ENCODE measurements at regions not wholly inside any gene's neighbourhood (a gene's known extent, or its start where the extent isn't known, plus 50 kb on each side); places are given as distances from the start of the nearest gene placed in this dataset.

GRCh38 chr6:139436957-139437348, 62.5 kb upstream of the CITED2 start:
- no peak for DNase-seq (ENCODE audit: low read depth)

DNA sequence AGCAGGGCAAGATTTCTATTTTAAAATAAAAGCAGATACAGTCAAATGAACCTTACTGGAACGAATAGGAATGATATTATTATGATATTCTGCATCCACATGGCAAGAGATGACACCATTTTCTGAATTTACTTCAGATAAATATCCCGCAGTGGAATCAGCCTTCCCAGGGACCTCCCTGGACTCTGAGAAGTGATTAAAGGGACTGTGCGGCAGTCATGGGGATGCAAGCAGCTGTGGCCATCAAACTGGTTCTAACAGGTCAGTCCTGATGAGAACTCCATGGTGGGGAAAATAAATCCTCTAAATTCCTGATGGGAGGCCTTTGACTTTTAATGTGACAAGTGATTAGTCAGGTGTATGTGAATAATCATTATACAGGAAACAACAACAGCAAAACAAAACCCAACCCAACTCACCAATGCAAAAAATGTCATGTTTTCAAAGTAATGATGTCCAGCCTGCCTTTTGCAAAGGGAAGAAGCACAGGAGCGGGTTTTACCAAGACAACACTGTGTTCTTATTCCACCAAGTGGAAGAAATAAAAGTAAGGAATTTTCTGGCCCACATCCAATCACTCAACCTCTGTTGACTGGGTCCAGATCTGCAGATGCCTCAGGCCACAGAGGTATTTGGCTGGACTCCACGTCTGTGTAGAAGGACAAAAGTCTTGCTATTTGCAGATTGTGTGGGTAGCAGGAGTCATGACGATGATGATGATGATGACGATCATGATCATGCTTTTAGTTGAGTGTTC, 61.9 kb upstream of the CITED2 start:
- no peak for DNase-seq (ENCODE audit: low read depth)

GRCh38 chr6:139433631-139434419, 59.4 kb upstream of the CITED2 start:
- no peak for DNase-seq (ENCODE audit: low read depth)

- no peak for DNase-seq (ENCODE audit: low read depth)
Measured at GRCh38 chr6:139431602-139431956, 57.1 kb upstream of the CITED2 start.

DNA sequence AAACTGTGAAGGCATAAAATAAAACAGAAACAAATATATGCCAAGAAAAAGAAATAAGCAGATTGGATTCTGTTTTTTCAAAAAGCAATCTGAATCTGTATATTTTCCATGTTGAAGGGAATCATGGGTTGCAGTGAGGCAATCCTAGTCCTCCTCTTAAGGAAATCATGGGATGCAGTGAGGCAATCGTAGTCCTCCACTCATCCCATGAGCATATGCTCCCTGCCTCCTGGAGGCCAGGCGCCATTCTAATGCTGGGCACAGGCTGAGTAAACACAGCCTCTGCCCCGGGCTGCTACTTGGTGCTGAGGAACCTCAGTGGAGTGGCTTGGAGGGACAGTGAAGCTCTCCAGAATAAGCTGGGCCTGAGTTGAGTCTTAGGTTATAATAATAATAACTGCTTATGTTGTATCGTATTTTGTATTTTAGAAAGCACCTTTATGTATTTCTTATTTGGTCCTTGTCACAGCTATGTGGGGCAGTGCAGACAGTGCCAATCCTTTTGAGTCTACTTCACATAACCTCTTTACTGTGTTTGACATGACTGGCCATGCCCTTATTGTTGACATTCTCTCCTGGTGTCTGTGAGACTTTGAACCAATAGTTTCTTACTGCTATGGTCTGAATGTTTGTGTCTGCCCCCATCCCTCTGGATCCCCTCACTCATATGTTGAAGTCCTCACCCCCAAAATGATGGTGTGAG, 56.6 kb upstream of the CITED2 start:
- no peak for DNase-seq (ENCODE audit: low read depth)

DNA sequence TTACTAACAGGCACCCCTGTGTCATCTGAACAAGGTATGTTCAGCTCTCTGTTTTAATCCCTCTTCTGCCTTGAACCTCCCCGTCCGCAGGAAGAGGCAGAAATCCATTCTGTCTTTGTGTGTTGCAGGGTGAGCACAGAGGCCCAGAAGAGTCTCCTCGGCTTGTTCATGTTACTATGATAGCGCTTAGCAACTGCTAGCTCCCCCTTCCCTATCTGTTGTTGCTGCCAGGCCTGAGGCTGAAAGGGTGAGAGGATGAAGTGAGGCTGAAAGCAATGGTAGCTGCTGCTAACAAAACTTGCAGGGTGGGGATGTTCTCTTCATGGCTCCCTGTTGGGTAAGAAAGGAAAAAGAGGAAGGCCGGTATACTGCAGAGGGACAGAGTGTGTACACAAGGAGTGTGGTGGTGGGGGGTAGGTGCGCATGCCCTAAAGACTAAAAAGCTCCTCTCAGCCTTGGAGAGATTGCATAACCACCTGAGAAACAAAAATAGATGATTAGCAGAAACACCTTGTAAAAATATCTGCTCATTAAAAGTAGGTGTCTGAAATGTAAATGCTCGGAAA, 55.2 kb upstream of the CITED2 start:
- DNase-seq (ENCODE audit: low read depth): no peak

DNA sequence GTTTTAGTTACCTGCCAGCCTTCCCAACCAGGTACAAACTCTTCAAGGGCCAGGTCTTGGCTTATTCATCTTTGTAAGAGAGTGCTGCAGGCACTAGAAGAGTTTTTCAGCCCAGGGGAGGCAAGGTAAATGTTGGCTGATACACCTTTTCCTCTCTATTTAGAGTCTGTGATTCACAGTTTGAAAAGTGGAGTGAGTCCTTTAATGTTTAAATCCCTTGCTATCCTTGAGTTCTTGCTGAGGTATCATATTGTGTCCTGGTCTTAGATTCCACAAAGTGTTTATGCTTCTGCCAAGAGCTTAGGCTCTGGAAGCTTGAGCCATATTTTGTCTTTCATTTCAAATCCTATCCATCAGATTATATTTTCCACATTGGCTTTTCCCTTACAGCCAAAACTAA, 52.8 kb upstream of the CITED2 start:
- DNase-seq (ENCODE audit: low read depth): no peak

DNA sequence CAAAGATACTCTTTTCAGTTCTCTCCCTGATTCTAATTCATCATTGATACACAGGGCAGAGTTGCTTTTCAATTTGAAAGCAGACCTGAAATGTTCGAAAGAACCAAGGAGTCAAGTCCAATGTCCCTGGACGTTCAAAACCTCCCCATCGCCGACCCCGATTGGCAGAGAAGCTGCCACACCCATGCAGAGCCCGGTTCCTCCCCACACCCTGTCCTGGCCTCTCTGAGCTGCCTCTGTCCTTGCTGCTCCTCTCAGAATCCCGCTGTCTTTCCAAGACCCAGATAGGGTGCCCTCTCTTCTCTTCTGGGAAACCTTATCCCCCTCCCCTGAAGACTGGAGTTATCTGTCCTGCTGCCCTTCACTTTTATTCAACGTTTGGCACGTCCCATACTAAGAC, 52.3 kb upstream of the CITED2 start:
- no peak for DNase-seq (ENCODE audit: low read depth)

- DNase-seq (ENCODE audit: low read depth): no peak
Measured at GRCh38 chr6:139425780-139426179, 51.3 kb upstream of the CITED2 start.

GRCh38 chr6:139423971-139424667, 49.7 kb upstream of the CITED2 start:
- no peak for DNase-seq (ENCODE audit: low read depth)
